Common myeloid progenitor, CD34-positive (primary cell): ENCODE measurements at regions not wholly inside any gene's neighbourhood (a gene's known extent, or its start where the extent isn't known, plus 50 kb on each side); places are given as distances from the start of the nearest gene placed in this dataset.

Experiments
- CTCF ChIA-PET: fragments of 350-600 bp; sonication (Branson Sonifier 250); formaldehyde crosslinking; loops from one replicate; lab custom pipeline; 2021; ENCODE audit warnings: antibody characterized with exemption; lab: Charles Lee
- POLR2A ChIA-PET: fragments of 350-600 bp; sonication (Branson Sonifier 250); formaldehyde crosslinking; loops from one replicate; lab custom pipeline; 2021; ENCODE audit warnings: antibody characterized with exemption; lab: Charles Lee
- DNase-seq, 3 donors: peaks; one replicate each; pipeline versions ENCODE4 v3.0.0 to v3.0.0-alpha.2; 2013
- H3K27ac ChIP-seq, 2 experiments: 1 replicate in 1 of 2; 2 replicates in 1 of 2; pipeline ENCODE4 v1.7.0; 2013; ENCODE audit warnings: inconsistent platforms in 2 of 2, low read length in 2 of 2, mild to moderate bottlenecking in 2 of 2, low read depth in 1 of 2, moderate library complexity in 1 of 2; ENCODE audit not compliant: severe bottlenecking in 2 of 2, insufficient read depth in 1 of 2, poor library complexity in 1 of 2
- H3K27me3 ChIP-seq, 5 experiments: replicated peaks in 2 of 5; 1 replicate in 3 of 5; 2 replicates in 2 of 5; pipeline versions ENCODE4 v1.6.1 to v1.7.0; 2013; ENCODE audit warnings: low read length in 4 of 5, mild to moderate bottlenecking in 2 of 5, moderate library complexity in 2 of 5, inconsistent platforms in 1 of 5; ENCODE audit not compliant: insufficient read depth in 5 of 5, control insufficient read depth in 4 of 5
- H3K36me3 ChIP-seq, 4 experiments: 1 replicate in 2 of 4; 2 replicates in 2 of 4; pipeline versions ENCODE4 v1.6.1 to v1.7.0; 2013; ENCODE audit warnings: low read length in 3 of 4, control low read depth in 1 of 4, mild to moderate bottlenecking in 1 of 4; ENCODE audit not compliant: control insufficient read depth in 4 of 4, insufficient read depth in 4 of 4
- H3K4me1 ChIP-seq, 4 experiments: 1 replicate in 3 of 4; 2 replicates in 1 of 4; pipeline versions ENCODE4 v1.6.1 to v1.7.1; 2013; ENCODE audit warnings: low read length in 3 of 4, mild to moderate bottlenecking in 3 of 4, control low read depth in 1 of 4, inconsistent platforms in 1 of 4, moderate library complexity in 1 of 4; ENCODE audit not compliant: control insufficient read depth in 4 of 4, insufficient read depth in 4 of 4; ENCODE audit errors: control extremely low read depth in 1 of 4
- H3K4me3 ChIP-seq, 7 experiments: 1 replicate in 4 of 7; 2 replicates in 3 of 7; pipeline versions ENCODE4 v1.5.1 to v1.7.0; 2013; ENCODE audit warnings: mild to moderate bottlenecking in 7 of 7, low read length in 6 of 7, moderate library complexity in 6 of 7, inconsistent platforms in 2 of 7, low read depth in 2 of 7, control low read depth in 1 of 7; ENCODE audit not compliant: insufficient read depth in 4 of 7, control insufficient read depth in 1 of 7; ENCODE audit errors: extremely low read depth in 1 of 7
- H3K9me3 ChIP-seq, 5 experiments: 1 replicate in 4 of 5; 2 replicates in 1 of 5; pipeline versions ENCODE4 v1.6.1 to v1.7.1; 2013; ENCODE audit warnings: low read length in 4 of 5, mild to moderate bottlenecking in 2 of 5, inconsistent platforms in 1 of 5, low read depth in 1 of 5, moderate library complexity in 1 of 5; ENCODE audit not compliant: control insufficient read depth in 4 of 5, insufficient read depth in 2 of 5; ENCODE audit errors: control extremely low read depth in 1 of 5
- WGBS: methylation state at CpG from one replicate; pipeline ENCODE4 v1.1.5; 2013; ENCODE audit not compliant: insufficient coverage; 5-methylcytosine and 5-hydroxymethylcytosine counted together

- Histone ChIP-seq H3K27me3 (no peaks in the 10 kb centered on the region), H3K27ac (no peak overlapping the region), H3K36me3 (no peaks in the 10 kb centered on the region), H3K4me3 (no peak overlapping the region), H3K4me1 (no peaks in the 10 kb centered on the region), H3K9me3 (peaks cover 1 to 8% (median 7%) of the 10 kb centered on the region in 5 experiments)
- ChIA-PET POLR2A (no interaction called here), CTCF (interaction anchor here (1.4 kb wide), 1 partner anchor 21 kb away, joined by 3 read pairs; no protein-coding TSS in a partner anchor)
- 96% methylated on average over 4 of the region's 5 CpGs for WGBS
- DNase-seq, result no peak
Measured at GRCh38 chr4:24741910-24742309, 53.5 kb upstream of the SOD3 start.

- no CpG with 5 or more reads among the region's 2 CpGs for WGBS
- POLR2A ChIA-PET, result no interaction called here
Measured at GRCh38 chr4:24742335-24742734, 53.0 kb upstream of the SOD3 start.

GRCh38 chr4:24742773-24743172 is 52.6 kb upstream of the SOD3 start:
- peak in 1 of 3 donors; percentile 22 for DNase-seq
- Histone ChIP-seq H3K27me3 (no peaks in the 10 kb centered on the region), H3K4me1 (no peaks in the 10 kb centered on the region), H3K4me3 (no peak overlapping the region), H3K9me3 (peaks cover 0 to 4% (median 3%) of the 10 kb centered on the region in 5 experiments), H3K36me3 (no peaks in the 10 kb centered on the region), H3K27ac (no peak overlapping the region)
- WGBS, result 63% methylated on average over 5 of the region's 5 CpGs
- CTCF ChIA-PET, result interaction anchor here (1.4 kb wide), 1 partner anchor 22 kb away, joined by 3 read pairs; no protein-coding TSS in a partner anchor
- POLR2A ChIA-PET, result no interaction called here

More at GRCh38 chr4:24742335-24742734, 53.0 kb upstream of the SOD3 start:
- Histone ChIP-seq H3K36me3 (no peaks in the 10 kb centered on the region), H3K27ac (no peak overlapping the region), H3K27me3 (no peaks in the 10 kb centered on the region), H3K4me1 (no peaks in the 10 kb centered on the region), H3K9me3 (peaks cover 1 to 7% (median 7%) of the 10 kb centered on the region in 5 experiments), H3K4me3 (no peak overlapping the region)
- no peak for DNase-seq
- CTCF ChIA-PET, result interaction anchor here (1.4 kb wide), 1 partner anchor 21 kb away, joined by 3 read pairs; no protein-coding TSS in a partner anchor

- Histone ChIP-seq H3K4me1 (no peaks in the 10 kb centered on the region), H3K4me3 (no peak overlapping the region), H3K36me3 (no peaks in the 10 kb centered on the region), H3K27me3 (no peaks in the 10 kb centered on the region), H3K9me3 (peaks cover 0 to 3% (median 1%) of the 10 kb centered on the region in 5 experiments), H3K27ac (no peak overlapping the region)
- 84% methylated on average over 4 of the region's 5 CpGs for WGBS
- ChIA-PET POLR2A (no interaction called here), CTCF (interaction anchor here (1.4 kb wide), 1 partner anchor 22 kb away, joined by 3 read pairs; no protein-coding TSS in a partner anchor)
- peak in 1 of 3 donors; percentile 1 for DNase-seq
Measured at GRCh38 chr4:24743206-24743605, 52.2 kb upstream of the SOD3 start.

- POLR2A ChIA-PET, result no interaction called here
- Histone ChIP-seq H3K36me3 (no peaks in the 10 kb centered on the region), H3K9me3 (peaks cover 0 to 2% (median 0%) of the 10 kb centered on the region in 5 experiments), H3K4me1 (no peaks in the 10 kb centered on the region), H3K27me3 (no peaks in the 10 kb centered on the region), H3K27ac (no peak overlapping the region), H3K4me3 (no peak overlapping the region)
- CTCF ChIA-PET, result no interaction called here
- 95% methylated on average over 4 of the region's 5 CpGs for WGBS
- no peak for DNase-seq
Measured at GRCh38 chr4:24743927-24744326, 51.4 kb upstream of the SOD3 start.

GRCh38 chr4:24745172-24745895 is 50.0 kb upstream of the SOD3 start:
- peaks cover 0 to 2% (median 0%) of the 10 kb centered on the region in 5 experiments for H3K9me3 ChIP-seq
- no peak overlapping the region for H3K4me3 ChIP-seq
- H3K27ac ChIP-seq, result no peak overlapping the region
- no peaks in the 10 kb centered on the region for H3K36me3 ChIP-seq
- WGBS, result 100% methylated on average over 1 of the region's 5 CpGs
- no peaks in the 10 kb centered on the region for H3K27me3 ChIP-seq
- POLR2A ChIA-PET, result no interaction called here
- H3K4me1 ChIP-seq, result no peaks in the 10 kb centered on the region
- DNase-seq, result no peak
- CTCF ChIA-PET, result no interaction called here
